ENCODE measurements at regions not wholly inside any gene's neighbourhood (a gene's known extent, or its start where the extent isn't known, plus 50 kb on each side); places are given as distances from the start of the nearest gene placed in this dataset.
"Not testable (repeated sequence)": the region's sequence is repeated elsewhere in the genome, so short reads cannot be mapped to it uniquely, and the experiment has no call there.

DNA sequence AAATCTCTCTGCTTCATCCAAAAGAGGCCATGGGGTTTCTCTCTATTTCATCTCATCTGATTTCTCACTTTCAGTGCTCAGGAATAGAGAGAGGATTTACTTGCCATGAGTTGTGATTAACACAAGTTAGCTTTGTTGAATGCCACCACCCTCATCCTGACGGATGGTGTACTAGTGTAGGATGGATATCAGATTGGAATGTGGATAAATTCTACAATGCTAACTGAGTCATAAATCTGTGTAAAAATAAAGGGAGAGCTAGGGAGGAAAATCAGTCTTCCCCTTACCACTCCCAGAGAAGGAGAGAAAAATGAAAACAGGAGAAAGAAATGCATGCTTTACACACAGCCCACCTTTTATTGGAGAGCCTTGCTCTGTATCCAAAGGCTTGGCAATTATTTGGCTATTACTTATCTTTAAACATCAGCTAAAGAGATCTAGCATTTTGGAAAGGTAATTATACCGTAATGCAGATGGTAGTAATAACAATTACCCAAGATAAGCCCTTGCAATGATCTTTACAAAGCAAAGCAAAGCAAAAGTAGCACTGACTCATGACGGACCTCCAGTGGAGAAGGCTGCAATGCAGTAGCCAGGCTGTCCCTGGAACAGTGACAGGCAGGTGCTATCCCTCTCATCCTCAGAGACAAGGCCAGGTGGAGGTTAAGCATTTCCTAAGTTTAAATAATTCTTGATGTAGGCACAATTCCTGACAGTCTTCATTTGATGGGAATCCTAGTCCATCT, 306.3 kb upstream of the PPARGC1A start:
- no peak for DNase-seq

DNA sequence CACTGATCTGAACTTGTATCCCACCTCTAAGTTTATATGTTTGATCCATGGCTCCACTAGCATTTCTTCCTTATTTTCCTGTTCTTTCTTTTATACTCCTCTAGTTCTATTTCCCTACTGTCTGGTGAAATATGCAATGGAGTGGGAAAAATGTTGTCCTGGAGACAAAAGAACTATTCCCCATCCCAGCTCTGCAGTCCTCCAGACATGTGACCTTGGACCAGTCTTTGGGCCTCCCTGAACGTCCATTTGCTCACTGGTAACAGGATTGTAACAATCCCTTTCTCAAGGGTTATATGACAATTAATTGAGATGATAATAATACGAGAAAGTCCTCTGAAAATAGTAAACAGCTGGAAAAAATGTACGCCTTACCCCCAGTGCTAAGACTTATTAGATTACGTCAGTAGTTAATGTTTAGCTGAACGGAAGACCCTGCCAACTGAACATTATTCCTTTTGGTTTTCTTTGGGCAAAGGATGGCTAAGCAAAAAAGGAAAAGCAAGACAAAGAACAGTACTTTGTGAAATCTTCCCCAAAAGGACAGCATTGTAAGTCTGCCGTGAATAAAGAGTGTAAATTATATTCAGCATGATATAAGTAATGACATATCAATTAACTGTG, 302.3 kb upstream of the PPARGC1A start:
- no peak for DNase-seq

DNA sequence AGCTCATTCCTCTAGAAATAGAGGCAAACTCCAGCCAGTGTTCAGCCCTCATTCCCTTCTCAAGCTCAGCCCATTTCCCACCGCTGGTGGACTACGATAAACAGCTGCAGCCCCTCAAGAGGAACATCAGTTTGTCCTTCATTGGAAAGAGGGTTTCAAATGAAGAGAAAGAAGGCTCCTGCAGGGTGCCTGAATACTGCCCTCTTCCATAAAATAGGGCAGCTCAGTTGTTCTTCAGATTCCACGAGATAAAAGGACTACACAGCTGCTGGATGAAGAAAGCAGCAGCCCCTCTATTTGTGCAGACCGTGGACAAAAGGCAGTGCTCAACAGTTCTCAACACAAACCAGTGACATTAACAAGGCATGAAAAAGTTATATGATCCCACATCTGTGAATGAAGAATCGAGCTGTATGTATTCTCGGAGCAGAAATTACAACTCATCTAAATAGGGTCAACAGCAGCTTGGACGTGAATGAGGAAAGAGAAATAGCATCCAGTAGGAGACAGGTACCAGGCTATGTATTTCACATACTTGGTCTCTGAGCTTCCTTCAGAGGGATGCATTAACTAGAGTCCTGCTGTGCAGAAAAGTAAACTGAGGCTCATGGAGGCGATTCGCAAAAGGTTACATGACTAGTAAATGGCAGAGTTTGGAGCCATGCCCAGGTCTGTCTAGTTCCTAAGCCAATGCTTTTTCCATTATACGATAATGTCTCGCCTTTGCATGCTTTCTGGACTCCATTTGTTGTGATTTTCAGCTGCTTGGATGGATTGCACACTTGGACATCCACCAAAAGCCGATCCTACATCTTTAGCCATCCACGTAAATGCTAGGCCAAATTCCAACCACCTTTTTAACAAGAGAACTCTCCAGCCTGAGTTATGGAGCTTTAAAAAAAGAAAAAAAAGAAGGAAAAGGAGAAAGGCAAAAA, 301.2 kb upstream of the PPARGC1A start:
- no peak for DNase-seq

DNA sequence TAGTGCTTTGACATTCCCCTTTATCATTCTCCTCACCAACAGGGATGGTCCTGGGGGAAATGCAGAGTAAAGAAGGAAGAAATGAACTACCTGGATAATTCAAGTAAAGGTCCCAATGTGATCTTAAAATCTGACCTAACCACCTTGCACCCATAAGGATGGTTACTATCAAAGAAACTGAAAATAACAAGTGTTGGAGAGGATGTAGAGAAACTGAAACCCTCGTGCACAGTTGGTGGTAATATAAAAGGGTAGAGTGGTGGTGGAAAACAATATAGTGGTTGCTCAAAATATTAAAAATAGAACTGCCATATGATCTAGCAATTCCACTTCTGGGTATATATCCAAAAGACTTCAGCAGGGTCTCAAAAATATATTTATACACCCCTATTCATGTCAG, 298.6 kb upstream of the PPARGC1A start:
- DNase-seq, result no peak

DNA sequence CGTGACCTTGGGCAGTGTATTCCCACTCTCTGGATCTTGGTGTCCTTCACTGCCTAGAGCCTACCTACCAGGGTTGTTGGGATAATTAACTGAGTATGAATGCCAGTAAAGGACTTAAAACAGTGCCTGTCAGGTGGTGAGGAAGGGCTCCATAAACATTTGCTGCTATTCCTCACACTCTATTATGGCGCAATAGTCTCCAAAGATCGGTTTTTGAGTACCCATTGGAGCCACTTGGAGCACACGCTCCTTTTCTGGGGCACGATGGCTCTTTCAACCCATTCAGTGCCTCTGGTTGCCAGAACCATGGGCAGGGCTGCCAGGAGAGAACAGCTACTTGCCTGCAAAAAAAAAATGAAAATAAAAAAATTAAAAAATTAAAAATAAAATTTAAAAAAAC, 296.6 kb upstream of the PPARGC1A start:
- DNase-seq, result no peak

DNA sequence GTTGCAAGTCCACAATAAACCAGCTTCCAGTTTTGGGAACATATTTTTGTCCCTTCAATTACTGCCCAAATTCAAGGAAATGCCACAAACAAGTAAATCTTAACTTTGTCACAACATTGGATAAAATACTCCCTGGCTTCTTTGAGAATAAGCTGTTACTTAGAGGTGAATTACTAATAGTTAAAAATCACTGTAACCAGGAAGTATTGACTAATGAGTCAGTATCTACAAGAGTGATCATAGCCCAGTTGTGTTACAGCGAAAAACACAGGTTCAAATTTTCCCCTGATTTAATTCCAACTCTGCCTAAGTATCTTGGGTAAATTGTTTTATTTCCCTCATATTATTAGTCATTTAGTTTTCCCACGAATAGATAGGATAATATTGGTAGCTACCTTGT, 291.2 kb upstream of the PPARGC1A start:
- no peak for DNase-seq

DNA sequence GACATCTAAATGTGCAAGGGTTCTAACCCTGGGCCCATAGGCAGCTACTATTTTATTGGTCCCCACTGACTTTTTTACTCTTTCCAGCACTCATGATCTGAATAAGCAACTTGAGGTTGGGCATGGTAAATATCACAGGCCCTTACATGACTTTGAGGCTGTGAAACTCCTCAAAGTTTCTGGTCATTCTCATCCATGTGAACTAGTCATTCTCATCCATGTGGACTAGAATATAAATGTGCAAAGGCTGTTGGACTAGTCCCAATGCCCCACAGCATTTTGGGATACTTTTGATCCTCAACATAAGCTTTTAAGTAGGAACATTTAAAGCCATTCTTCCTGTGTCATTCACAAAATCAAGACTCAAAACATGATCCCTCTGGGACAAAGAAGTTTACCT, 290.7 kb upstream of the PPARGC1A start:
- DNase-seq, result no peak

DNA sequence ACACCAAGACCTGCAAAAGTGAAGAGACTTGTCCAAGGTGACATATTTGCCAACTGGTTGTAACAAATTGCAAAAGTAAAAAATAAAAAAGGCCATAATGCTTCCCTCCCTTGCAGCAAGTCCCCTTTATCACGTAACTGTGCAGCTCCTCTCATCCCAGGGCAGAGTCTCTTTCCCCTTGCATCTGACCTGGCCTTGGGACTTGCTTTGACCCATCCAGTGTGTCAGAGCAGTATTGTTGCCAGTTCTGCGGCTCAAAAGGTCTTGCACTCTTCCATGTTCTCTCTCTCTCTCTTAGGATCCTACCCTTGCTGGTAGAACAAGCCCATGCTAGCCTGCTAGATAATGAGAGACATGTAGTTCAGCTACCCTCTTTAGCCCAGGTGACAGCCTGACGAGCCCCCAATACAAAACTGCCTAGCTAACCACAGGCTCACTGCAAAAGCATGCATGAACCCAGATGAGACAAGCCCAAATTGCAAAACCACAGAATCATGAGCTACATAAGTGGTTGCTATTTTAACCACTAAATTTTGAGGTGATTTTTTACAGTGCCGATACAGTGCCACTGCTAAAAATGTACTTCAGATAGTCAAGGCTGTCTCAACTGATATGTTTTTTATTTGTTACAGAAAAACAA, 289.5 kb upstream of the PPARGC1A start:
- DNase-seq, result no peak

DNA sequence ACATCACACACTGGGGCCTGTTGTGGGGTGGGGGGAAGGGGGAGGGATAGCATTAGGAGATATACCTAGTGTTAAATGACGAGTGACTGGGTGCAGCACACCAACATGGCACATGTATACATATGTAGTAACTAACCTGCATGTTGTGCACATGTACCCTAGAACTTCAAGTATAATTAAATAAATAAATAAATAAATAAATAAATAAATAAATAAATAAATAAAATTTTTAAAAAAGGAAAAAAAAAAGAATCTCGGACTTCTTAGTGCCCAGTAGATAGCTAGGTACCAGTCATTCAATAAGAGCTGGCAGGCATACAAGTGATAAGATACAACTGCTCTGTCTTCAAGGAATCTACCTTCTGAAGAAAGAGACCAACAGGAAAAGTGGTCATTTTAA, 287.6 kb upstream of the PPARGC1A start:
- DNase-seq, result not testable (repeated sequence)

DNA sequence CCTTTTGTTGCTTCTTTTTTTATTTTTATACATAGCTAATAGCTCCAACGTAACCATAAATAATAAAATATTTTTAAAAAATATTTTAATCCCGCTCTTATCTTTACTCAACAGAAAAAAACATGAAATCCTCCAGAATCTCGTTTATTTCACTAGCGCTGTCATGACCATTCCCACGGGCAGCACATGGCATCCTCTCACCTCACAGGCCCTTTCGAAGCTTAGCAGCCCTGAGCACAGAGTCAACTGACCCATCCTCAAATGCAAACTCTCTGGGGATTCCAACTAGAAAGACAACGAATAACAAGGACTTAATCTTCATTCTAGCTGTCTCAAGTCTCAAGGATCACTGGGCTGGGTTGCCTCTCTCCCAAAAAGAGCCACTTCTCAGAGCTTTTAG, 285.9 kb upstream of the PPARGC1A start:
- no peak for DNase-seq

DNA sequence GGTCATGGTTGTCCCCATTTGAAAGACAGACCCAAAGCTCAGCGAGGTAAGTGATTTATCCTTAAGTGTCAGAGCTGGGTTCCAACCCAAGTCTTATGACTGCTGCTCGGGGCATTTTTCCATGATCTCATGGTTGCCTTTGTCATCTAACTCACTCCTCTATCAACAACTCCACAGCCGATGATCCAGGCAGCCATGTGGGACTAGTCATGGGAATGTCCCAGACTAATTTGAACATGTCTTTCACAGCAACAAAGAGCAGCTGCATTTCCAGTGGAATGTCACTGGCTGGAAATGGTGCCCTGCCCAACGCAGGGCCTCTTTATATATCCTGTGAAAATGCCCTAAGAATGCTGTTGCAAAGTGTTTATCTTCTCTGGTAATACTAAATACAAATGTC, 284.8 kb upstream of the PPARGC1A start:
- no peak for DNase-seq

DNA sequence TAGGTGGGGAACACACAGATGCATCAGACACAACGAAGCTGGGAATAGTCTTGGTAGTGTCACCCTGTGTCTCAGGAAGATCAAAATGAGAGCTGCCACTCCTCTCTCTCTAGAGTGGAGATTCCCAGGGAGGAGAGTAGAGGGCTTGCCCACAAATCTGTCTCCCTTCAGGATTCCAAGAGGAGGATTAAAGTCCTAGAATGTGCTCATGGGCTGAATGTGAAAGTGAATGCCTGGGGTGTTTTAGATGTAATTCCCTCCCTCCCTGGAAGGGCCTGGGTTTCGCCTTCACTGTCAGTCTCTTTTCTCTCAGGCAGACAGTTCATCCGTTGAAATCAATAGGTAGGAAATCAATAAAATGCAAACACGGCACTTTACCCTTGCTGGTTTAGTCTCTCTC, 282.6 kb upstream of the PPARGC1A start:
- DNase-seq, result no peak

DNA sequence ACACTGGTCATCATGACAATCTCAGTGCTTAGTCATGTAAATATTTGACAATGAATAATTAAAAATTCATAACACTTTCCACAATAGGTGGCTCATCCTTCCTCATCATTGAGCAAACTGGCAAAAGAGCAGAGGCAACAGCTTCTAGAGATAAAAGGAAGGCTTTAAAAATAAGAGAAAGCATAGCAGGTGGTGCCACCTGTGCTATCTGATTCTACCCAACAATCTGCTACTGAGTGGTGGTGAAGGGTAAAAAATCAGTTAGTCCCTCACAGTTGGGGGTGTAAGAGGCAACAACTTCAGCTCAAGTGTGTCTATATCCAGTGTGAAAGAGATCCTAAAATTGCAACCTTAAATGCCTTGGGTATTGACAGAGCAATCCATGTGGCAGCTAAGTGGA, 280.1 kb upstream of the PPARGC1A start:
- DNase-seq, result no peak

DNA sequence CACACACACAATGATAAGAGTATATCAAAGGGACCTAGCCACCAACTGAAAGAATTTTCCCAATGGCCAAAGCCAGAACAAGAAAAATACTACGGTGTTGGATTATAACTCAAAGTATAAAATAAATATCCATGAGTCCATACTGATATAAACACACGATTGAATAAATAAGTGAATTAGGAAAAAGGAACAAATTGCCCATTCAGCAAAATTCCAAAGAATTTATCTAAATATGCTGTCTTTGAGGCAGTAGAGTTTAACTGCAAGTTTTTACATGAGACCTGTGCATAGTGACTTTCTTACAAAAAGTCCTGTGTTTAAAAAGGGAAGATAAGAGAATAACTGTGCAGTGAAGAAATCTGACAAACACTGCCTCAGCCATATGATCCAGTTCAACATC, 278.8 kb upstream of the PPARGC1A start:
- DNase-seq, result no peak

DNA sequence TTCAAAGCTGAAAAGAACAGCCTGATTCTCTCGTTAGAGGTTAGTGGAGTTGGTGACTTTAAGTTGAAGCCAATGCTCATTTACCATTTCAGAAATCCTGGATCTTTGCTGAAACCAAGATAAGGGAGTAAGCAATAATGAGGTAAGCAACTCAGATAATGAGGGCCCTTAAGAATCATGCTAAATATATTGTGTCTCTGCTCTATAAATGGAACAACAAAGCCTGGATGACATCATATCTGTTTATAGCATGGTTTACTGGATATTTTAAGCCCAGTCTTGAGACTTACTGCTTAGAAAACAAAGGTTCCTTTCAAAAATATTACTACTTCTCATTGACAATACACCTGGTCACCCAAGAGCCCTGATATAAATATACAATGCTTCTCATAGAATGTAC, 276.7 kb upstream of the PPARGC1A start:
- no peak for DNase-seq

DNA sequence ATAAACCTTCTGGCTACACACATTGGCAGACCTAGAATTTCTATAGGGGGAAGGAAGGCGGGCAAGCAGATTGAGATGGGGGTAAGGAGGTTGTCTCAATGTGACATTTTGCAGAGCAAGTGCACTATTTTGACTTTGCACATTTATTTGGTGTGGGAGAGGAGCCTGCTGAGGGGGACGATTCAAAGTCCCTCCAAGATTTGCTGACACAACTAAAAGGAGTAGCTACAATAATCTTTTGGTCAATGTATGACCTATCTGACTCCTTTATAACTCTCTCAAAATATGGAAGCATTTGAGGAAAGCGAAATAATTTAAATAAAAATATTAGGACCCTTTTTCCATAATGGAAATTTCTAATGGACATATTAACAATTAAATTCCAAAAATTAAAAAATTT, 274.9 kb upstream of the PPARGC1A start:
- no peak for DNase-seq

DNA sequence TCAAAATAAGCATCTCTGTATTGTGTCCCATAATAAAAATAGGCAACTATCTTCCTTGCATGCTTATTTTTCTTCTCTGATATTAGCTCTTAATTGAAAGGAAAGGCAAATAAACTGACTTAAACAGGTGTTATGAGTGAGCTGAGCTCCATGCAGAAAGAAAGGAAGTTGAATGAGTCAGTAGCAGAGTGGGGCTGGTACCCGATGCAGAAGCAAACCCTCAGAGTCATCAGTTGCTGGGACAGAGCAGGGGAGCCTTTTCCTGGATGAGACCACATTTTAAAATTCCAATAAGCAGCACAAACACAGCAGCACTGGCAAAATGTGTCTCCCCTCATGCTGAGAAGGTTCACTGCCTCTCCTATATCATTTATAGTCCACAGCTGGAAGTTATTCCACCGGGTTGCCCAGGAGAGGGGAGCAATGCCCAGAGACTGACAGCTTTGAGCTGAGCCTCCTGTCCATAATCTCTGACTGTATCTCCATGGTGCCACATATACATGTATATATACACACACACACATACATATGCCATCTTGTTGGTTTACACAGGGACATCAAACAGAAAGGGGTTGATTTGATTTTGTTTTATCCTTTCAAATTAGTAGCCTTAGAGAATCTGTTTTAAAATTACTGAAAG, 274.3 kb upstream of the PPARGC1A start:
- DNase-seq, result no peak

DNA sequence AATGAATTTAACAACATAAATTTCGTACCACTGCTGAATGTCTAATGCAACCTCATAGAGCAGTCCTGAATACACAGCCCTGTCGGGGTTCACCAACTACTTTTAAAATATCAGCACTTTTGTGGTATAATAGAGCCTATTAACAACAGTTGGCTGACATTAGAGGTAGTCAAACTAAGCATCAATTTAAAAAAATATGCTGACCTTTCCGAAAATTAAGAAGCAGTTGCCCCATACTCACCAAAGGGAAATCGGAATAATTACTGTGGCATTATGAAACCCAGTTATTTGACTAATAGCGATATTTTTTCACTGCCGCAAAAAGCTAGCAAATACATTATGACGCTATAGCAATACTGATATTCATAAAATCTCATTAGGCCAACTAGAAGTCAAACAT, 273.5 kb upstream of the PPARGC1A start:
- no peak for DNase-seq

DNA sequence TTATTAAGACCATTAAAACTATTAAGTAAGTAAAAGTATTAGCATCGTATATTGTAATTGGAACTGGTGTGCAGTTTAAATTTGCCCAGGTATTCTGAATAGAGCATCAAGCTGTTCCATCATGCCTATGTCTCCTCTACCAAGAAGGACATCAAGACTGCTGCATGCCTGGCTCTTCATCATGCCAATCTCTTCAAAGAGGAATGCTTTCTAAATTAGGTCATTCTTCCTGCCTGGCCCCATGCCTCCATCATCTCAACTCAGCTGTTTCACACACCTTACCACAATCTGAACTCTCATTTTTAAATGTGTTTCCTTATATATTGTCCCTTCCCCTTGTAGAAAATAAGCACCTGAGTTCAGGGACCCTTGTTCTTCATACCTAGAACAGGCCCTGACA, 270.5 kb upstream of the PPARGC1A start:
- DNase-seq, result no peak

DNA sequence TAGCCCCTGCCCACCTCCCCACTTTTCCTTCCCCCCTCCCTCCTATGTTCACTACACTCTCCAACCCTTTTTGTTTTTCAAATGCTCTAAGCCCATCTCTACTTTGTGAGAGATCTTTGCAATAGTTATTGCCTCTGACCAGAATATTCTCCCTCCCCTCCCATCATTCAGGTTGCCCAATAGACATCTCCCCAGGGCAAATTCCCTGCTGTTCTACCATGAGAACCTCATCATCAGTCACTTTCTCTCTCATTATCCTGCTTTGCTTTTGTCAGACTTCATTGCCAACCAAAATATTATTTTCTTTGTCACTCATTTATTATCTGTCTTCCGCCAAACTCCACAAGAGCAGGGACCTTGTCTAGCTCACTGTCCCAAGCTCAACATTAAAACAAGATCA, 268.2 kb upstream of the PPARGC1A start:
- DNase-seq, result no peak

DNA sequence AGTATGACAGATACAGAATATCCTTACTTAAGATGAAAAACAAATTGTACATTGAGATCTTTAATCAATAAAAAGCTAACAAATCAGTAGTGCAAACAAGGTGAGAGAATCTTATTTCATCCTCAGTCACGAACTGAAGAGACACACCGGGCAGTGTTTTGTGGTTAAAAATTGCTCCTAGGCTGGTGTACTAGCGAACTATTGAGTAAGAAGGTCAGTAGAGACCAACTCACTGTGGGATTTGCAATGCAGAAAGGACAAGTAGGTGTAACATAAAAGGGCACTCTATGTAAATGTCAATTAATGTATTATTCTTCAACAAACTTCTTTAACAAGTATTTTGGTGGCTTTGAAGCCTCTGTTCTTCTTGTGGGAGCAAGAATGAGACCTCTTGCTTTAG, 260.2 kb upstream of the PPARGC1A start:
- no peak for DNase-seq

DNA sequence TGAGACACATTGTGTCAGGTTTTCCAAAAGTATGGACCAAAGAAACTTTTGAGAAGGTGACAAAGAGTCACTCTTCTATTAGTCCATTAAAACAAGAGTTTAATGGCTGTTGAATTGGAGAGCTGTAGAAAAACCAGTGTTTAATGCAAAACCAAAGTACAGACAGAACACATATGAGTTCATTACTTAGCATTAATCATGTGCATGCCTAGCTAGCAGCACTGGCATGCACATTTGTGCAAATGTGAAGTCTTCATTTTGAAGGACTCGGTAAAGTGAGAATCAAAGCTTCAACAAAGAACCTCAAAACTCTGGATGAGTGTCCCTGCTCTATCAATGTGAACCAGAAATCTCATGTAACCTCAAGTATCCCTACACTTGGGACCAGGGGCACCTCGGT, 256.3 kb upstream of the PPARGC1A start:
- no peak for DNase-seq

DNA sequence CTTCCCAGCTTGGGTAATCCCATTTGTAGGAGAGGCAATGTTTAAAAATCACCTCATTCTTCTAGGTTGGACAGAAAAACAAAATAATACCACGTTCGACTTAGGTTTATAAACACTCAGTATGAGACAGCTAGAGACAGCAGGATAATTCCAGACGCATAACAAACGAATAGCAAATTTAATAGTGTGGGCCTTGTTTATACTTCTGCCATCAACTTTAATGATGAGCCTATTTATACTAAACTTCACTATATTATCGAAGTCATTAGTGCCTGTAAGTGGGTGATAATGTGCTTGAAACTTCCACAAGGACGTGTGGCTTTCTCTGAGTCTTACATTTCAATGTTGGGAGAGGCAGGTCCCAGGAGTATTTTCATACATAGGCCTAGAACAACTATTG, 255.7 kb upstream of the PPARGC1A start:
- no peak for DNase-seq

Data from NK-92 treated with Interleukin-12 subunit alpha and Interleukin-12 subunit beta, amount 100 ng/mL, for 24 hours (cell line).